Endothelial cell of umbilical vein (primary cell): ENCODE measurements at regions not wholly inside any gene's neighbourhood (a gene's known extent, or its start where the extent isn't known, plus 50 kb on each side); places are given as distances from the start of the nearest gene placed in this dataset.

ENCODE experiments used
- CTCF ChIP-seq, 2 donors: IDR thresholded peaks; 1 replicate in 1 of 2; 2 replicates in 1 of 2; pipeline ENCODE4 v1.5.1; 2011; ENCODE audit warnings: low read length in 2 of 2, mild to moderate bottlenecking in 2 of 2, moderate library complexity in 2 of 2, control low read depth in 1 of 2, inconsistent platforms in 1 of 2, low read depth in 1 of 2; ENCODE audit not compliant: insufficient read depth in 1 of 2; ENCODE audit errors: extremely low read depth in 1 of 2
- EZH2 ChIP-seq: IDR thresholded peaks from 2 replicates; pipeline ENCODE4 v1.6.1; 2012; ENCODE audit warnings: borderline replicate concordance, low read depth, mild to moderate bottlenecking, moderate library complexity, low read length, inconsistent platforms; ENCODE audit not compliant: severe bottlenecking
- FOS ChIP-seq: IDR thresholded peaks from 2 replicates; pipeline ENCODE4 v1.6.1; 2011; ENCODE audit warnings: mild to moderate bottlenecking, low read length, moderate library complexity, borderline replicate concordance; ENCODE audit not compliant: insufficient read depth
- GATA2 ChIP-seq: IDR thresholded peaks from 2 replicates; pipeline ENCODE4 v1.7.0; 2011; ENCODE audit warnings: low read depth, mild to moderate bottlenecking, moderate library complexity, mixed read lengths, low read length; ENCODE audit not compliant: insufficient read length, insufficient read depth
- MAX ChIP-seq: IDR thresholded peaks from 2 replicates; pipeline ENCODE4 v1.6.1; 2011; ENCODE audit not compliant: insufficient read depth, insufficient read length
- POLR2A ChIP-seq: IDR thresholded peaks from 2 replicates; pipeline ENCODE4 v1.6.1; 2012; ENCODE audit warnings: low read depth, mild to moderate bottlenecking, control low read depth, low read length
- POLR2AphosphoS5 ChIP-seq: IDR thresholded peaks from 2 replicates; pipeline ENCODE4 v1.6.1; 2012; ENCODE audit warnings: low read depth, mild to moderate bottlenecking, control low read depth, low read length, moderate library complexity; ENCODE audit not compliant: insufficient read depth

- TF ChIP-seq CTCF (IDR thresholded peaks at IDR 0.05; ENCODE audit: extremely low read depth in 1 of 2, insufficient read depth in 1 of 2, low read depth in 1 of 2, low read length in 2 of 2) (no peak), EZH2 (no peak), POLR2AphosphoS5 (no peak), POLR2A (no peak), GATA2 (no peak), MAX (no peak), FOS (no peak)
Measured at GRCh38 chr20:11296221-11296620, 621.5 kb upstream of the BTBD3 start.
